ENCODE measurements at regions not wholly inside any gene's neighbourhood (a gene's known extent, or its start where the extent isn't known, plus 50 kb on each side); places are given as distances from the start of the nearest gene placed in this dataset.

DNA sequence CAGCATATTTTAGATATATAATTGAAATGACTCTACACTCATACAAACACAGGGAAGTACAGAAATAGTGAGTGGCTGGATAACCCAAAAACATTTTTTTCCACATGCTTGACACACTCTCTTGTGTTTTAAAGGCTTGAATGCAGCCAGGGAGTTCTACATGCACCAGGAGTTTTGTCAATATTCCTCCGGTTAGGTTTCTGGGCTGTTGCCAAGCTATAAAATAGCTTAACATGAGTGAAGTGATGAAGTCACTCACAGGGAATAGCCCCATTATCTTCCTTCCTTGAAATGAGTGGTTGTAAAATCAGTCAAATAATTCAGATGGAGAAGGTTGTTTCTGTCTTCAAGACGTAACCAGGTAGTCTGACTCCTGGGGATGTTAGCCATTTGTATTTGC is 582.7 kb downstream of the SLC6A15 start:
- no peak for TF ChIP-seq CTCF (conservative IDR thresholded peaks at IDR 0.05)
- no peak overlapping the region for H3K27ac ChIP-seq

DNA sequence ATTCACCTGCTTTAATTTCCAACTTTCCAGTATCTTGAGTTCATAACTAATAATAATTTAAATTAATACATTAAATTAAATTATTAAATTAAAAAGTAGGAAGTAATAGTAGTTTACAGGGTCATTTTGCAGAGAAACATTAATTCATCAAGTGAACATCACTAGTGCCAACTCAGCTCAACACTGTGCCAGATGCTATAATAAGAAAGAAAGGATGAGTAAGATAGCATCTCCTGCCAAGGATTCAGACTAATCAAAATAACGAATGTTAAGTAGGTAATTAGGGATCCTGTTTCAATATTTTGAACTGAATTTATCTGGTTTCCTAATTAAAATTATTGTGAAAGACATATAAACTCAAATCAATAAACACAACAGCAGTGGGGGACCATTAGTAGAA is 596.7 kb downstream of the SLC6A15 start:
- TF ChIP-seq CTCF (conservative IDR thresholded peaks at IDR 0.05) = no peak
- no peak overlapping the region for H3K27ac ChIP-seq

DNA sequence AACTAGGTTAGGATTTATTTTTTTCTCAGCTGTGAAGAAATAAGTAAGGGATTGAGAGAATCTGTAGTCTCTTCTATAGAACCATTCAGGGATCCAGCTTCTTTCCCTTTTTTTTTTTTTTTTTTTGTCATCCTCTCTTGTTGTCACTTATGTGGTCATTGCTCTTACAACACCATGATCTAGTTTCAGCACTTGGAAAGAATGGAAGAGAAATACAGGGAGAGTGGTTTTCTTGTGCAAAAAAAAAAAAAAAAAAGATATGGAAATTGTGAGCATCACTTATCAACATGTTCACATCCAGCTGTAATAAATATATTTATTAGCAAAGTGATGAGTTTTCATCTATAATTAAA is 599.3 kb downstream of the SLC6A15 start:
- no peak for TF ChIP-seq CTCF (conservative IDR thresholded peaks at IDR 0.05)
- no peak overlapping the region for H3K27ac ChIP-seq

- no peak for TF ChIP-seq CTCF (conservative IDR thresholded peaks at IDR 0.05)
- no peak overlapping the region for H3K27ac ChIP-seq
Observed at GRCh38 chr12:84308211-84308610, 604.4 kb downstream of the SLC6A15 start.

GRCh38 chr12:84305144-84305543 is 607.5 kb downstream of the SLC6A15 start:
- no peak for TF ChIP-seq CTCF (conservative IDR thresholded peaks at IDR 0.05)

DNA sequence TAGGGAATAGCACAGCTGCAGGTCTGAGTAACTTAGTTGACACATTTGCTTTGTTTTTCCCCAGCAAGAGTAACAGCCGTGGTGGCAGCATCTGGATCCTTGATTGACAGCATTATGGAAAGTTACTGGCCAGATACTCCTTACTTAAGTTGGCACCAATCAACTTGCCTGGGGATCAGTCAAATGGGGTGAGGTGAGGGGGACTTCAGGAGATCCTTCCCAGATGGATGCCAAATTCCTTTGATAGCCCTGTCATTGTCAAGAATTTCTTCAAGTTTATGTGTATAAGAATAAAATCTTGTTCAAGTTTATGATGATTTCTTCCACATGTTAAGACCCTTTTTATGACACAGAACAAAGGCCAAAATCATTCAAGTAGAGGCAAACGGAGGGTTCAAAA is 618.4 kb downstream of the SLC6A15 start:
- TF ChIP-seq CTCF (conservative IDR thresholded peaks at IDR 0.05) = no peak
- H3K27ac ChIP-seq = no peak overlapping the region

More at GRCh38 chr12:84305144-84305543, 607.5 kb downstream of the SLC6A15 start:
- no peak overlapping the region for H3K27ac ChIP-seq

- no peak overlapping the region for H3K27ac ChIP-seq
- TF ChIP-seq CTCF (conservative IDR thresholded peaks at IDR 0.05) = no peak
Observed at GRCh38 chr12:84290168-84290567, 622.4 kb downstream of the SLC6A15 start.

GRCh38 chr12:84277986-84278385 is 634.6 kb downstream of the SLC6A15 start:
- TF ChIP-seq CTCF (conservative IDR thresholded peaks at IDR 0.05) = no peak
- no peak overlapping the region for H3K27ac ChIP-seq

All from VCaP (cell line).